ENCODE measurements at regions not wholly inside any gene's neighbourhood (a gene's known extent, or its start where the extent isn't known, plus 50 kb on each side); places are given as distances from the start of the nearest gene placed in this dataset.
A peak's percentile ranks its signal among the peaks of the same experiment; 100 is the strongest.

DNA sequence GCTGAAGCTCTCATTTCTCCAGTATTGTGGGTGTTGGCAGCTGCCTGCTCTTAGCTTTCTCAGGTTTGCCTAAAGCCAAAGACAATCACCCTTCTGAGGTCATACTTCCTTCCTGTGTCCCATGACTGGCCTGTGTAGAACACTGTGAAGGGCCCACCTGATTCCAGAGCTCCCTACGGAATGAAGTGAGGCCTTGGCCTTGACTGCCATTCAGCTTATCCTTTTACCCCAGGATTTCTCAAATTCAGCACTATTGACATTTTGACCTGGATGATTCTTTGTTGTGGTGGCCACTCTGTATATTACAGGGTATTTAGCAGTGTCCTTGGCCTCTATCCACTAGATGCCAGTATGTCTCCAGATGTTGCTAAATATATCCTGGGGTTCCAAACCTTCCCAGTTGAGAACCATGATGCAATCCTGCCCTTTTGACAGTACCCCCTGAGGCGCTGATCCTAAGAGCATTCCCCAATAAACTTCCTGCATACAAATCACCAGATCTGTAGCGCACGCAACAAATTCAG, 112.3 kb upstream of the KRR1 start (continued):
- TF ChIP-seq, protein P1, sequence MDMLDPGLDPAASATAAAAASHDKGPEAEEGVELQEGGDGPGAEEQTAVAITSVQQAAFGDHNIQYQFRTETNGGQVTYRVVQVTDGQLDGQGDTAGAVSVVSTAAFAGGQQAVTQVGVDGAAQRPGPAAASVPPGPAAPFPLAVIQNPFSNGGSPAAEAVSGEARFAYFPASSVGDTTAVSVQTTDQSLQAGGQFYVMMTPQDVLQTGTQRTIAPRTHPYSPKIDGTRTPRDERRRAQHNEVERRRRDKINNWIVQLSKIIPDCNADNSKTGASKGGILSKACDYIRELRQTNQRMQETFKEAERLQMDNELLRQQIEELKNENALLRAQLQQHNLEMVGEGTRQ (CRISPR knock-in tag; IDR thresholded peaks at IDR 0.05): peak; percentile 52
- TF ChIP-seq FOXK2 (conservative IDR thresholded peaks at IDR 0.05 in 1 of 2, IDR thresholded peaks at IDR 0.05 in 1 of 2; ENCODE audit: low read depth in 2 of 2): 0 out of 4 replicates have a peak, but pooled peaks of 1 of the 2 experiments have one; percentile 22
- no peak for TF ChIP-seq MAFG (tag; conservative IDR thresholded peaks at IDR 0.05)
- TF ChIP-seq ZNF134 (CRISPR knock-in tag; conservative IDR thresholded peaks at IDR 0.05): no peak
- peak; percentile 24 for TF ChIP-seq RBM25 (IDR thresholded peaks at IDR 0.05; ENCODE audit: low read depth, low read length, severe bottlenecking)
- TF ChIP-seq NR2C2 (CRISPR knock-in tag; IDR thresholded peaks at IDR 0.05): no peak
- peak; percentile 22; the same call in 1 of the 2 replicates for TF ChIP-seq NR2C2 (tag; IDR thresholded peaks at IDR 0.05)
- no peak for TF ChIP-seq NR2C1 (IDR thresholded peaks at IDR 0.05)
- 0 out of 2 replicates have a peak, but pooled peaks have one; percentile 44 for TF ChIP-seq NR2C1 (tag; IDR thresholded peaks at IDR 0.05)
- TF ChIP-seq, protein P2, sequence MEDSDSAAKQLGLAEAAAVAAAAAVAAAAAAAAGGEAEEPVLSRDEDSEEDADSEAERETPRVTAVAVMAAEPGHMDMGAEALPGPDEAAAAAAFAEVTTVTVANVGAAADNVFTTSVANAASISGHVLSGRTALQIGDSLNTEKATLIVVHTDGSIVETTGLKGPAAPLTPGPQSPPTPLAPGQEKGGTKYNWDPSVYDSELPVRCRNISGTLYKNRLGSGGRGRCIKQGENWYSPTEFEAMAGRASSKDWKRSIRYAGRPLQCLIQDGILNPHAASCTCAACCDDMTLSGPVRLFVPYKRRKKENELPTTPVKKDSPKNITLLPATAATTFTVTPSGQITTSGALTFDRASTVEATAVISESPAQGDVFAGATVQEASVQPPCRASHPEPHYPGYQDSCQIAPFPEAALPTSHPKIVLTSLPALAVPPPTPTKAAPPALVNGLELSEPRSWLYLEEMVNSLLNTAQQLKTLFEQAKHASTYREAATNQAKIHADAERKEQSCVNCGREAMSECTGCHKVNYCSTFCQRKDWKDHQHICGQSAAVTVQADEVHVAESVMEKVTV (CRISPR knock-in tag; IDR thresholded peaks at IDR 0.05): peak; percentile 49; the same call in 1 of the 2 replicates
- no peak for TF ChIP-seq NFYB (IDR thresholded peaks at IDR 0.05; ENCODE audit: extremely low read depth, insufficient read length)
- TF ChIP-seq, protein P3, sequence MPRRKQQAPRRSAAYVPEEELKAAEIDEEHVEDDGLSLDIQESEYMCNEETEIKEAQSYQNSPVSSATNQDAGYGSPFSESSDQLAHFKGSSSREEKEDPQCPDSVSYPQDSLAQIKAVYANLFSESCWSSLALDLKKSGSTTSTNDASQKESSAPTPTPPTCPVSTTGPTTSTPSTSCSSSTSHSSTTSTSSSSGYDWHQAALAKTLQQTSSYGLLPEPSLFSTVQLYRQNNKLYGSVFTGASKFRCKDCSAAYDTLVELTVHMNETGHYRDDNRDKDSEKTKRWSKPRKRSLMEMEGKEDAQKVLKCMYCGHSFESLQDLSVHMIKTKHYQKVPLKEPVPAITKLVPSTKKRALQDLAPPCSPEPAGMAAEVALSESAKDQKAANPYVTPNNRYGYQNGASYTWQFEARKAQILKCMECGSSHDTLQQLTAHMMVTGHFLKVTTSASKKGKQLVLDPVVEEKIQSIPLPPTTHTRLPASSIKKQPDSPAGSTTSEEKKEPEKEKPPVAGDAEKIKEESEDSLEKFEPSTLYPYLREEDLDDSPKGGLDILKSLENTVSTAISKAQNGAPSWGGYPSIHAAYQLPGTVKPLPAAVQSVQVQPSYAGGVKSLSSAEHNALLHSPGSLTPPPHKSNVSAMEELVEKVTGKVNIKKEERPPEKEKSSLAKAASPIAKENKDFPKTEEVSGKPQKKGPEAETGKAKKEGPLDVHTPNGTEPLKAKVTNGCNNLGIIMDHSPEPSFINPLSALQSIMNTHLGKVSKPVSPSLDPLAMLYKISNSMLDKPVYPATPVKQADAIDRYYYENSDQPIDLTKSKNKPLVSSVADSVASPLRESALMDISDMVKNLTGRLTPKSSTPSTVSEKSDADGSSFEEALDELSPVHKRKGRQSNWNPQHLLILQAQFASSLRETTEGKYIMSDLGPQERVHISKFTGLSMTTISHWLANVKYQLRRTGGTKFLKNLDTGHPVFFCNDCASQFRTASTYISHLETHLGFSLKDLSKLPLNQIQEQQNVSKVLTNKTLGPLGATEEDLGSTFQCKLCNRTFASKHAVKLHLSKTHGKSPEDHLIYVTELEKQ (CRISPR knock-in tag; IDR thresholded peaks at IDR 0.05): no peak
- TF ChIP-seq, protein P4, sequence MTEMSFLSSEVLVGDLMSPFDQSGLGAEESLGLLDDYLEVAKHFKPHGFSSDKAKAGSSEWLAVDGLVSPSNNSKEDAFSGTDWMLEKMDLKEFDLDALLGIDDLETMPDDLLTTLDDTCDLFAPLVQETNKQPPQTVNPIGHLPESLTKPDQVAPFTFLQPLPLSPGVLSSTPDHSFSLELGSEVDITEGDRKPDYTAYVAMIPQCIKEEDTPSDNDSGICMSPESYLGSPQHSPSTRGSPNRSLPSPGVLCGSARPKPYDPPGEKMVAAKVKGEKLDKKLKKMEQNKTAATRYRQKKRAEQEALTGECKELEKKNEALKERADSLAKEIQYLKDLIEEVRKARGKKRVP (CRISPR knock-in tag; IDR thresholded peaks at IDR 0.05): peak; percentile 56; the same call in 1 of the 2 replicates
- TF ChIP-seq ATF7 (IDR thresholded peaks at IDR 0.05): peak; percentile 31; the same call in 1 of the 2 replicates
- TF ChIP-seq DMBX1 (CRISPR knock-in tag; IDR thresholded peaks at IDR 0.05; ENCODE audit: borderline replicate concordance): 0 out of 2 replicates have a peak, but pooled peaks have one; percentile 60
- TF ChIP-seq SP2 (IDR thresholded peaks at IDR 0.05; ENCODE audit: extremely low read depth, low read depth, low read length, poor library complexity, severe bottlenecking): no peak
- TF ChIP-seq, protein P5, sequence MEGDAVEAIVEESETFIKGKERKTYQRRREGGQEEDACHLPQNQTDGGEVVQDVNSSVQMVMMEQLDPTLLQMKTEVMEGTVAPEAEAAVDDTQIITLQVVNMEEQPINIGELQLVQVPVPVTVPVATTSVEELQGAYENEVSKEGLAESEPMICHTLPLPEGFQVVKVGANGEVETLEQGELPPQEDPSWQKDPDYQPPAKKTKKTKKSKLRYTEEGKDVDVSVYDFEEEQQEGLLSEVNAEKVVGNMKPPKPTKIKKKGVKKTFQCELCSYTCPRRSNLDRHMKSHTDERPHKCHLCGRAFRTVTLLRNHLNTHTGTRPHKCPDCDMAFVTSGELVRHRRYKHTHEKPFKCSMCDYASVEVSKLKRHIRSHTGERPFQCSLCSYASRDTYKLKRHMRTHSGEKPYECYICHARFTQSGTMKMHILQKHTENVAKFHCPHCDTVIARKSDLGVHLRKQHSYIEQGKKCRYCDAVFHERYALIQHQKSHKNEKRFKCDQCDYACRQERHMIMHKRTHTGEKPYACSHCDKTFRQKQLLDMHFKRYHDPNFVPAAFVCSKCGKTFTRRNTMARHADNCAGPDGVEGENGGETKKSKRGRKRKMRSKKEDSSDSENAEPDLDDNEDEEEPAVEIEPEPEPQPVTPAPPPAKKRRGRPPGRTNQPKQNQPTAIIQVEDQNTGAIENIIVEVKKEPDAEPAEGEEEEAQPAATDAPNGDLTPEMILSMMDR (IDR thresholded peaks at IDR 0.05 in 2 of 3, conservative IDR thresholded peaks at IDR 0.05 in 1 of 3; ENCODE audit: insufficient read depth in 2 of 3, low read depth in 1 of 3, low read length in 3 of 3): peak; percentile 27 to 59 (median 57); a peak in 4 of 6 replicates
